ENCODE measurements at regions not wholly inside any gene's neighbourhood (a gene's known extent, or its start where the extent isn't known, plus 50 kb on each side); places are given as distances from the start of the nearest gene placed in this dataset.

DNA sequence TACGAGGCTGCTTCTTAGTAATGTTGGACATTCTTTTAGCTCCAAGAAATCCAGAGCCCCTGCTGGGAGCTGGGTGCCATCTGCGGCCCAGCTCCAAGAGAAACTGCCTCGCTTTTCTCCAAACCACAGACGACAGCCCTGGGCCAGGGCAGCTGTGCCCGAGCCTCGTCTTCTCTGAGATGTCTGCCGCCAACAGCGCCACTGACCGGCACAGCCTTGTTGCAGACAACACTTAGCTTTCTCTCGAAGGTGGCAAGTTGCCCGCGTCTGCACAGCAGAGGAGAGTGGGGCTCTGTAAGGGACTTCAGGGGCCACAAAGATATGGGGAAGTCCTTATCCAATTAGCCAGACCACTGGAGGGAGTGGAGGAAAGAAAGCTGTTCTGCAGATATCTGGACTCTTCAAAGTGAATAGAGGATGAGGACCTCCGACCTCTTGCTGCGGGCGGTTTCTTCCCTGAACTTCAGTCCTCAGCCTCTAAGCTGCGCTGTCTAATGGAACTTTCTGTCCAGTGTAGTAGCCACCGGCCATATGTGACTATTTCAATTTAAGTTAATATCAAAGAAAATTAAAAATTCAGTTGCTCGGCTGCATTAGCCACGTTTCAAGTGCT is 63.9 kb upstream of the DISP3 start:
- DNase-seq, result no peak

DNA sequence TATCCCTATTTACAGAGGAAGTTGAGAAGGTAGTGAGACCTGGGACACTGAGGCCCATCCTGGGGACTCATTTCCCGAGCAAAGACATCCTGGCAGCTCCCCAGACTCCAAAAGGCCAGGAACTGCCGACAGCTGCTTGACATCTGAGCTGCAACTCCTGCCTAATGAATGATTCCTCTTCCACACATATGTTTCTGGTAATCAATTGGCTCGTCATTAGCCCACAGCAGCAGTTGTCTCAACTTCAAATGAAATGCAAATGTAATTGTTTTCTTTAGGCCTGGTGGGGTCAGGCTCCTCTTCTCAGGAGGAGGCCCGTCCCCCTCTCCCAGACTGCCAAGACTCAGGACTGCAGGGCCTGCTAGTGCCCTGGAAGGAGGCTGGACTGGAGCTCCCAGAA is 61.8 kb upstream of the DISP3 start:
- no peak for DNase-seq

DNA sequence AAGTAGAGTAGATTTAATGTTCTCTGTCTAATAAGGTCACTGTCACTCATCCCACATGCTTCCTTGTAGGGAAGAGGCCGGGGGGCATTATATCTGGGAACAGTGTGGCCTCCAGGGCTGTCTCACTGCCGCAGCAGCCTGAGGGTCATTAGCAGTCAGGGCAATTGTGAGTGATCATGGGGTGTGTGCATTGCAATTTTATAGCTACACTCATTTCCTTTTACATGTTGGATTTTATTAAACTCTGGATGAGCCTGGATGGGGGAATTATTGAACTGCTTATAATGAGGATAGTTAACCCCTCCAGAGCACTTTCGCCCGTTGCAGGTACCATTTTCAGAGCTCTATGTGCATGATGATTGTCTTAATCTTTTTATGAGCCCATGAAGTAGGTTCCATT is 60.9 kb upstream of the DISP3 start:
- DNase-seq, result no peak

DNA sequence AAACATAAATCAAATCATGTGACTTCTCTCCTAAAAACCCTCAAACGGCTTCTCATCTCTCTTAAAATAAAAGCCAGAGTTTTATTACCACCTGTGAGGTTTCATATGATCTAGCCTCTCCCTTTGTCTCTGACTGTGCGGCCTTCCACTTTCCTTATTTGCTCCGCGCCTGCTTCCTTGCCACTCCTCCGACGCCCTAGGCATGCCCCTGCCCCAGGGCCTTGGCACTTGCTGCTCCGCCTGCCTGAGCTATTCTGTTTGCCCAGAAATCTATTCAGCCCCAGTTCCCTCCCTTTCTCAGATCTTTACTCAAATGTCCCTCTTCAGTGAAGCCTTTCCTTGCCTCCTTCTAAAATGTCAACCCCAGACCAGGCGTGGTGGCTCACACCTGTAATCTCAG is 57.5 kb upstream of the DISP3 start:
- no peak for DNase-seq

DNA sequence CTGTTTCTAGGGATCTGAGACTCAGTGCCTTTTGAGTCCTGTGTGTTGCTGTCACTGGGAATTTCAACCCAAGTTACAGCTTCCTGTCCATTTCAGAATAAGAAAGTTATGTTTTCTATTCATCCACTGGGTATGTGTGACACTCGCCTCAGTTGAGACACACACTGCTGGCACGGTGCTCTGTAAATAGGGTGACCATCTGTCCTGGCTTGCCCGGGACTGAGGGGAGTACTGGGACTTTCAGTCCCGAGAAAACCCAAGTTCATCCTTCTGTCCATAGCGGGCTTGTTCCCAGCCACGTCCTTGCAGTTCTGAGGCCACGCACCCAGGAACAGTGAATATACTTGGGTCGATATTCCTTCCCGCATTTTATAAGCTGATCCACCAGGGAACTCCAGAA is 56.3 kb upstream of the DISP3 start:
- no peak for DNase-seq

DNA sequence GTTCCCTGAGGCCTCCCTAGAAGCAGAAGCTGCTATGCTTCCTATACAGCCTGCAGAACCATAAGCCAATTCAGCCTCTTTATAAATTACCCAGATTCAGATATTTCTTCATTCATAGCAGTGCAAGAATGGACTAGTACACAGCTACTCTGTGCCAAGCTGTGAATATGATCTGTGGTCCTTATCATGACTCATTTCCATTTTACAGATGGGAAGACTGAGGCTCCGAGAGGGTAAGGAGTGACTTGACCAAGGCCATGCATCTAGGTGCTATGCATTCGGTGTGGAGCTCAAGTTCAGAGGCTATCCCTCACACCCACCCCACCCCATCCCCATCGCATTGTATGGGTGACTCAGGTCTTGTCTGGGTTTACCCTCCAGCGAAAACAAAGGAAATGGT is 52.3 kb upstream of the DISP3 start:
- no peak for DNase-seq

DNA sequence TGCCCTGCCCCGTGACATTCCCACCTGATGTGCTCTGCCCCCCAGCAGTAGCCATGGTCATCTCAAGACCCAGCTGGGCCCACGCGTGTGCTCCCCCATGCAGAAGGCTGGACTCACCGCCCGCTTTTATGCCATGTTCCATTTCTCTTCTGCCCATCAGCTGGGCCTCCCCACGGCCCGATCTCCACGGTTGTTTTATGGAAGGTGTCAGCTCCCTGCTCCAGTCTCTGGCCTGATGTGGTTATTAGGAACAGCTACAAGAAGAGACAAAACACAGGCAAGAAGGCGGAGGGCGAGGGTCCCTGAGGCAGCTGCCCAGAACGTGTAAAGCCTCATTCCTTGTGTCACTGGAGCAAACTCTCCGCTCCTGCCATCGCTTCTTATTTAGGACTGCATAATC is 50.2 kb upstream of the DISP3 start:
- no peak for DNase-seq

Measured in occipital lobe (tissue), 1 donor.